ENCODE measurements at regions not wholly inside any gene's neighbourhood (a gene's known extent, or its start where the extent isn't known, plus 50 kb on each side); places are given as distances from the start of the nearest gene placed in this dataset.

DNA sequence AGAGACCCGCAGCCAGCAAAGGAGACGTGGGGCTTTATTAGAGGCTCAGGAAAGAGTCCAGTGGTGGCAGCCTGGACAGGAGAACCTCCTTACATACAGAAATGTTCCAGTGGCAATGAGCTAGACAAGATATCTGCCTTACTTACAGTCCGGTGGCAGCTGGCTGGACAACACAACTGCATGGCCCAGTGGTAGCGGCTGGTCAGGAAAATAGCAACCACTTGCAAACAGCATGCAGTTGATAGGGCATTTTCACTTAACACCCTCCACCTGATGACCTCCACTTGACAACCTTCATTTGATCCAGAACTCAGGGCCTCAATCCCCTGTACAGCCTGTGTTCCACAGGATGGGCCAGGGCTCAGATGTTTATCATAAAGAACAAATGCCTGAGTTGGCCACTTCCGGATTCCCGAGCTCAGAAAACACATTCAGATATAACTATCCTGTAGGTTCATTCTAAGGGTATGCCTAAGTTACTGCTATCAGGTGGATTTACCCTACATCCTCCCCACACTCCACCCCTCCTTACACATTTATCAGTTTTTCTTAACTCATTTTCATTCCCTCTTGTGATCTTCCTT, 63.3 kb upstream of the ITPRID2 start:
- POLR2A ChIA-PET: no interaction called here
- no peak for TF ChIP-seq TEAD4 (IDR thresholded peaks at IDR 0.05; ENCODE audit: borderline replicate concordance, insufficient read depth)
- TF ChIP-seq, protein P1, sequence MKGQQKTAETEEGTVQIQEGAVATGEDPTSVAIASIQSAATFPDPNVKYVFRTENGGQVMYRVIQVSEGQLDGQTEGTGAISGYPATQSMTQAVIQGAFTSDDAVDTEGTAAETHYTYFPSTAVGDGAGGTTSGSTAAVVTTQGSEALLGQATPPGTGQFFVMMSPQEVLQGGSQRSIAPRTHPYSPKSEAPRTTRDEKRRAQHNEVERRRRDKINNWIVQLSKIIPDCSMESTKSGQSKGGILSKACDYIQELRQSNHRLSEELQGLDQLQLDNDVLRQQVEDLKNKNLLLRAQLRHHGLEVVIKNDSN (IDR thresholded peaks at IDR 0.05; ENCODE audit: borderline replicate concordance, low read depth): no peak
- no peak for TF ChIP-seq SIN3A (IDR thresholded peaks at IDR 0.05; ENCODE audit: borderline replicate concordance, low read depth, low read length)
- TF ChIP-seq ZBTB33 (IDR thresholded peaks at IDR 0.05; ENCODE audit: borderline replicate concordance, low read depth): no peak
- TF ChIP-seq POLR2AphosphoS5 (IDR thresholded peaks at IDR 0.05; ENCODE audit: low read depth, low read length): no peak
- TF ChIP-seq REST (IDR thresholded peaks at IDR 0.05; ENCODE audit: low read depth, low read length): no peak
- no peak for TF ChIP-seq NFIC (IDR thresholded peaks at IDR 0.05; ENCODE audit: borderline replicate concordance)
- no peak overlapping the region for H3K4me2 ChIP-seq
- no peaks in the 10 kb centered on the region for H3K9me3 ChIP-seq
- no peaks in the 10 kb centered on the region for H3F3A ChIP-seq (replicated peaks; ENCODE audit: insufficient read depth)
- H3K36me3 ChIP-seq (replicated peaks in 1 of 2; ENCODE audit: control insufficient read depth in 1 of 2, insufficient read depth in 2 of 2, low read length in 1 of 2): no peaks in the 10 kb centered on the region
- no peaks in the 10 kb centered on the region for H3K27me3 ChIP-seq (ENCODE audit: insufficient read depth)
- H4K20me1 ChIP-seq (ENCODE audit: insufficient read depth): no peaks in the 10 kb centered on the region
- no peak overlapping the region for H3K4me3 ChIP-seq (ENCODE audit: low read depth in 2 of 2, low read length in 1 of 2)
- DNase-seq: no peak
- no peak overlapping the region for H3K27ac ChIP-seq (ENCODE audit: low read depth in 2 of 2, low read length in 1 of 2)
- no peak overlapping the region for H3K9ac ChIP-seq
- no peak overlapping the region for H2AFZ ChIP-seq (ENCODE audit: low read depth)
- CTCF ChIA-PET: interaction anchor here (0.6 to 1.1 kb wide), 3 partner anchors 26 to 723 kb away, joined by 3 read pairs; no protein-coding TSS in a partner anchor
- no peaks in the 10 kb centered on the region for H3K9me2 ChIP-seq
- 92% methylated on average over 5 of the region's 6 CpGs for WGBS (ENCODE audit: low lambda C conversion rate)
- no peaks in the 10 kb centered on the region for H3K79me2 ChIP-seq (ENCODE audit: insufficient read depth)
- H3K4me1 ChIP-seq (ENCODE audit: control insufficient read depth in 1 of 2, insufficient read depth in 2 of 2, low read depth in 1 of 2, low read length in 1 of 2): no peaks in the 10 kb centered on the region; a peak in 1 of 4 replicates

DNA sequence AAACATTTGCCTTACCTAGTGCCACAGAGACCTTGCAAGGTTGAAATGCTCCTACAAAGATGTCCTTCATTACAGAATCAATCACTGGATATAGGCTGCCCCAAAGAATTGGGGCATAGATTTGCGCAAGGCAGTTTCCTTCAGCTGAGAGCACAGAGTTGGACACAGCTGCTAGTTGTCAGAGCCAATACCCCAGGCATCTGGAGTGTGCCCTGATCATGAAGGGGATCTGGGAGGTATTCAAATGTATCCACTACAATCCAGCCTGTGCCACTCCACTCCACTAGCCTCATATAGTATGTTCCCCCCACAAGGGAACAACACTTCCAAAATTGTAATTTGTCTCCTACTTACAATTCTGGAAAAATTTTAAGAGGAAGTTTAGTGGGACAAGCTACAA, 62.3 kb upstream of the ITPRID2 start:
- DNase-seq: no peak
- no peaks in the 10 kb centered on the region for H3K9me3 ChIP-seq
- no peaks in the 10 kb centered on the region for H3K27me3 ChIP-seq (ENCODE audit: insufficient read depth)
- no peaks in the 10 kb centered on the region for H3K9me2 ChIP-seq
- H4K20me1 ChIP-seq (ENCODE audit: insufficient read depth): no peaks in the 10 kb centered on the region
- 100% methylated on average over 1 of the region's 1 CpG for WGBS (ENCODE audit: low lambda C conversion rate)
- no peak overlapping the region for H3K27ac ChIP-seq (ENCODE audit: low read depth in 2 of 2, low read length in 1 of 2)
- H3K4me2 ChIP-seq: no peak overlapping the region
- no peaks in the 10 kb centered on the region for H3K79me2 ChIP-seq (ENCODE audit: insufficient read depth)
- H3K9ac ChIP-seq: no peak overlapping the region
- no peak overlapping the region for H3K4me3 ChIP-seq (ENCODE audit: low read depth in 2 of 2, low read length in 1 of 2)
- ChIA-PET POLR2A (no interaction called here), CTCF (no interaction called here)
- no peaks in the 10 kb centered on the region for H3F3A ChIP-seq (replicated peaks; ENCODE audit: insufficient read depth)
- H2AFZ ChIP-seq (ENCODE audit: low read depth): no peak overlapping the region
- no peaks in the 10 kb centered on the region for H3K36me3 ChIP-seq (replicated peaks in 1 of 2; ENCODE audit: control insufficient read depth in 1 of 2, insufficient read depth in 2 of 2, low read length in 1 of 2)
- H3K4me1 ChIP-seq (ENCODE audit: control insufficient read depth in 1 of 2, insufficient read depth in 2 of 2, low read depth in 1 of 2, low read length in 1 of 2): no peaks in the 10 kb centered on the region; a peak in 1 of 4 replicates
- TF ChIP-seq EP300 (IDR thresholded peaks at IDR 0.05; ENCODE audit: borderline replicate concordance in 1 of 2, low read depth in 1 of 2, low read length in 1 of 2) (no peak), SIN3A (IDR thresholded peaks at IDR 0.05; ENCODE audit: borderline replicate concordance, low read depth, low read length) (no peak), RXRA (IDR thresholded peaks at IDR 0.05; ENCODE audit: borderline replicate concordance, low read depth) (no peak), MXI1 (IDR thresholded peaks at IDR 0.05; ENCODE audit: low read depth, low read length) (no peak), JUND (IDR thresholded peaks at IDR 0.05) (no peak), NRF1 (IDR thresholded peaks at IDR 0.05; ENCODE audit: low read depth, low read length) (no peak), ELF1 (IDR thresholded peaks at IDR 0.05) (no peak), MAX (IDR thresholded peaks at IDR 0.05; ENCODE audit: low read depth) (no peak), TAF1 (IDR thresholded peaks at IDR 0.05; ENCODE audit: borderline replicate concordance, low read depth, low read length) (no peak), RAD21 (IDR thresholded peaks at IDR 0.05; ENCODE audit: low read length) (no peak), RFX5 (IDR thresholded peaks at IDR 0.05; ENCODE audit: low read length) (no peak)
- TF ChIP-seq, protein P1 (IDR thresholded peaks at IDR 0.05; ENCODE audit: borderline replicate concordance, low read depth): no peak
- TF ChIP-seq, protein P2, sequence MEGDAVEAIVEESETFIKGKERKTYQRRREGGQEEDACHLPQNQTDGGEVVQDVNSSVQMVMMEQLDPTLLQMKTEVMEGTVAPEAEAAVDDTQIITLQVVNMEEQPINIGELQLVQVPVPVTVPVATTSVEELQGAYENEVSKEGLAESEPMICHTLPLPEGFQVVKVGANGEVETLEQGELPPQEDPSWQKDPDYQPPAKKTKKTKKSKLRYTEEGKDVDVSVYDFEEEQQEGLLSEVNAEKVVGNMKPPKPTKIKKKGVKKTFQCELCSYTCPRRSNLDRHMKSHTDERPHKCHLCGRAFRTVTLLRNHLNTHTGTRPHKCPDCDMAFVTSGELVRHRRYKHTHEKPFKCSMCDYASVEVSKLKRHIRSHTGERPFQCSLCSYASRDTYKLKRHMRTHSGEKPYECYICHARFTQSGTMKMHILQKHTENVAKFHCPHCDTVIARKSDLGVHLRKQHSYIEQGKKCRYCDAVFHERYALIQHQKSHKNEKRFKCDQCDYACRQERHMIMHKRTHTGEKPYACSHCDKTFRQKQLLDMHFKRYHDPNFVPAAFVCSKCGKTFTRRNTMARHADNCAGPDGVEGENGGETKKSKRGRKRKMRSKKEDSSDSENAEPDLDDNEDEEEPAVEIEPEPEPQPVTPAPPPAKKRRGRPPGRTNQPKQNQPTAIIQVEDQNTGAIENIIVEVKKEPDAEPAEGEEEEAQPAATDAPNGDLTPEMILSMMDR (IDR thresholded peaks at IDR 0.05): no peak

All from SK-N-SH (cell line).